Hematopoietic multipotent progenitor cell treated with erythropoietin and hydrocortisone succinate and interleukin-3 and kit ligand, for 8 days (in vitro differentiated cells): ENCODE measurements at regions not wholly inside any gene's neighbourhood (a gene's known extent, or its start where the extent isn't known, plus 50 kb on each side); places are given as distances from the start of the nearest gene placed in this dataset.
"Not testable (repeated sequence)": the region's sequence is repeated elsewhere in the genome, so short reads cannot be mapped to it uniquely, and the experiment has no call there.

Experiments used
- DNase-seq: peaks from one replicate; pipeline ENCODE4 v3.0.0-alpha.2; 2015

GRCh38 chrX:145393702-145394235, 146.5 kb downstream of the SPANXN1 start:
- peak; percentile 0 for DNase-seq

DNA sequence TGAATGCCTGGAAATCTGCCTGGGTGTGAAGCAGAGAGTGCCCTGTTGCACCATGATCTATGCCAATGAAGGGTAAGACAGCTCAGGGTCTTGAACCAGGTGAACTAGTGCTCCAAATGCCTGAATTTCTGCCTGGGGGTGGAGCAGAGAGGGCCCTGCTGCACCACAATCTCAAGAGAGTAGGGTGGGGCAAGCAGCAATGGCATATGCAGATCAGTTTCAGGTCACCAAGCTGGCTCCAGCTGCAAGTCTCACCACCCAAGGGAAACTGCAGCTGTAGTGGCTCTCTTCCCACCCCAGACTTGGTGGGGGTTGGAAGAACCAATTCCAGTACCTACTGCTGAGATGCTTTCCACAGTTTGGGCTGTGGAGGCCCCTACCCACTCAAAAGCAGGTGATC, 147.0 kb downstream of the SPANXN1 start:
- no peak for DNase-seq

DNA sequence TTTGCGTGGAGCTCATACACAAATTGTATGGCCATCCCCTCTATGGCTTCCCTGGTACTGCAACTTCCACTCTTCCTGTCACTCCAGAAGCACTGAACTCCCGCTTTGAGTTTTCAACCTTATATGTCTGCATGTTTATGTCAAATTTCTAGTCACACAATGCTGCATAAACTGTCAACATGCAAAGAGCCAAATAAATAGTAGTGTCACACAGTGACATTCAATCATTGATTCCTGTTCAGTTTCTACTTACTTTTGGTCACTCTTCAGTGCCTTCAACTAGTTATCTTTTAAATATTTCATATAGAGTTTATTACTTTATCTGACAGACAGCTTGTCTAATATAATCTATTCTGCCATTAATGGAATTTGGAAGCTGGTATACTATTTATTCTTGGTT, 149.3 kb downstream of the SPANXN1 start:
- DNase-seq = no peak

DNA sequence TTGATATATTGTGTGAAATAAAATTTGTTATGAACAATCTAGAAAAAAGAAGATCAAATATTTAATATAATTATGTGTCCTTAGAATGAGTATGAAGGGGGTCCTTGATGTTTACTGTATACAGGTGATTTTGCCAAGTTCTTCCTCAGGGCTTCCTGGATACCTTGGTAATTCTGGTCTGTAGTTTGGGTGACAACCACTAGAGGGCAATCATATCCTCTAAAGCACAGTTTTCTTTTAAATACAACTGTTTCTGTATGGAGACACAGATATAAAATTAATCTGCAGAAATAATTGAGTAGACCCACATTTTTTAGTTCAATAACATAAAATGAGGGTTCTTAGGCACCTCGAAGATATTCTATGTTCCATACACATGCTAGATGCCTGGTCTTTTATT, 157.7 kb downstream of the SPANXN1 start:
- DNase-seq = peak; percentile 12

DNA sequence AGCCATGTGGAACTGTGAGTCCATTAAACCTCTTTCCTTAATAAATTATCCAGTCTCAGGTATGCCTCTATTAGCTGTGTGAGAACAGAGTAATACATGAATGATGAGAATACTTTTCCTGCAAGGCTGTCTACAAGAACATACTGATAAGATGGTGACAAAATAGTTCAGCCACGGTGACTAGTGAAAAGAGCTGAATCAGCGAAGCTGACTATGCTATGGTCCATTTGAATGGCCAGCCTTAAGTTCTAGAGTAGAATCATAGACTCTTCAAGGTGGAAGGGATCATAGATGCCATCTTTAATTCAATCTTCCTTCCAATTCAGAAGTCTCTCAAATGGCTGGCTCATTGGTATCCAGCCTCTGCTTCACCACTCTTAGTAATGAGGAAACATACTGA, 163.3 kb downstream of the SPANXN1 start:
- no peak for DNase-seq

DNA sequence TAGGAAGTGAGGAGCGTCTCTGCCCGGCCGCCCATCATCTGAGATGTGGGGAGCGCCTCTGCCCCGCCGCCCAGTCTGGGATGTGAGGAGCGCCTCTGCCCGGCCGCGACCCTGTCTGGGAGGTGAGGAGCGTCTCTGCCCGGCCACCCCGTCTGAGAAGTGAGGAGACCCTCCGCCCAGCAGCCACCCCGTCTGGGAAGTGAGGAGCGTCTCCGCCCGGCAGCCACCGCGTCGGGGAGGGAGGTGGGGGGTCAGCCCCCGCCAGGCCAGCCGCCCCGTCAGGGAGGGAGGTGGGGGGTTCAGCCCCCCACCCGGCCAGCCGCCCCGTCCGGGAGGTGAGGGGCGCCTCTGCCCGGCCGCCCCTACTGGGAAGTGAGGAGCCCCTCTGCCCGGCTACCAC, 188.9 kb downstream of the SPANXN1 start:
- DNase-seq = not testable (repeated sequence)

GRCh38 chrX:145464650-145465049, 217.3 kb downstream of the SPANXN1 start:
- no peak for DNase-seq

GRCh38 chrX:145475725-145476124, 228.4 kb downstream of the SPANXN1 start:
- DNase-seq = no peak

- no peak for DNase-seq
These were observed 237.4 kb downstream of the SPANXN1 start for GRCh38 chrX:145484740-145485139.

- DNase-seq = no peak
These were observed 255.4 kb downstream of the SPANXN1 start for GRCh38 chrX:145502670-145503069.

- DNase-seq = no peak
These were observed 258.9 kb downstream of the SPANXN1 start for GRCh38 chrX:145506214-145506613.

DNA sequence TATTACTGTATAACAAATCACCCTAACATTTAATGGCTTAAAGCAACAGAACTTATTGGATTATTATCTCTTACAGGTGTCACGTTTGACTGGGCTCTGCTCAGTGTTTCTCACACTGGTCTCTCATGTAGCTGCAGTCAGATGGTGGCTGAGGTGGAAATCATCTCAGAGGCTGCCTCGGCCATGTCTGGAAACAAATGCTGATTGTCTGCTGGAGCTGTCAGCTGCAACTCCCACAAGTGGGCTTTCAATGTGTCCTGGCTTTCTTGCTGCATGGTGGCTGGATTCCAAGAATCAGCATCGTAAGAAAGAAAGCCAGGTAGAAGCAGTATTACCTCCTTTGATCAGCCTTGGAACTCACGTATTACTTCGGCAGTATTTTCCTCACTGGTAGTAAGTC, 277.6 kb downstream of the SPANXN1 start:
- DNase-seq = no peak

DNA sequence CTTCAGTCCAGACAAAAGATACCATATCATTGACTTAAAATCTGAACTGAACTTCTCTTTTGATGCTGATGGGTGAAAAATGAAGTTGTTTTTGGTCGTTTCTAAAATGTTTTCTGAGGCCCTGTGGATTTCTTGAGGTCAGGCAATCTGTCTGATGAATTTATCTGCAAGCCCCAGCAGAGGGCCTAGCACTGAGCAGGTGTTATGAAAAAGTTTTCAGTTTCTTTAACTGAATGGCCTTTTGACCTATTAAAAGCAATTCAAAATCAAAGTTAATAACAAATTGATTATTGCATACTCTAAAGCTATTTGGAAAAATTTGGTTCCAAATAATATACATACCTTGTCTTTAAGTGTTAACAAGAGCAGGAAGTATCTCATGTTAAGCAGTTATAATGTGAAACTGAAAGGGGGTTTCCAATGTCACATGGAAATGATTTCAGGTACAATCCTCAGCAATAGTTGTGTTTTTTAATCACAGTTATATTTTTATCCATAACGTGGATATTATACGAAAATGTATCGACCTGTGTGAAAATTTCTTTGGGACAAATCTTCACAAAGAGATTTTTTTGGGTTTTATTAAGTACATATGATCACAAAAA, 285.0 kb downstream of the SPANXN1 start:
- no peak for DNase-seq

DNA sequence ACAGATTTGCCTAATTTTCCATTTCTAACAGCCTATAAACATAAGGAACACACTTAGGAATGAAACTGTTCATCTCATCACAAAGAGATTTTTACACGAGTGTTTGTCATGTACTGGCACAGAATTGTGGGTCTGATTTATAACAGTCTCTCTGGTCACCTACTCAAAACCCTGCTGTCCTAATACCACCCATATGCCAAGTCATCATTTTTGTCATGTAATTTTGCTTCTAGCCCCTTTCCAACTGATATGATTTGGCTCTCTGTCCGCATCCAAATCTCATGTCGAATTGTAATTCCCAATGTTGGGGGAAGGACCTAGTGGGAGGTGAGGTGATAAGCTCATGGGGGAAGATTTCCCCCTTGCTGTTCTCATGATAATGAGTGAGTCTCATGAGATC, 284.1 kb upstream of the SLITRK2 start:
- DNase-seq = no peak

GRCh38 chrX:145549496-145549895, 268.1 kb upstream of the SLITRK2 start:
- DNase-seq = no peak

DNA sequence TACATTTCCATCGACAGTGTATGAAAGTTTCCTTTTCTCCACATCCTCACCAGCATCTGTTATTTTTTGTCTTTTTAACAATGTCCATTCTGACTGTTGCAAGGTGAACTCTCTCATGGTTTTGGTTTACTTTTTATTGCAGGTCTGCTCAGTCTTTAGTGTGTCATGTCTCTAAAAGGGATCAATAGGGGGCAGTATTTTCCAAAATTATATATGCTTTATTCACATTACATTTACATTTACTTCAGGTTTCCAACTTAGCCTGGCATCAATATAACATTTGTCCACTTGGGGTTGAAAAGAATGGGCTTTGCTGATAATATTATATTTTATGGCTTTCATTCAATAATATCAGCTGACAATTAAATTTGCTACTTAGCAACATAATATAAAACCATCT, 265.0 kb upstream of the SLITRK2 start:
- no peak for DNase-seq

- no peak for DNase-seq
These were observed 263.9 kb upstream of the SLITRK2 start for GRCh38 chrX:145553702-145554101.

DNA sequence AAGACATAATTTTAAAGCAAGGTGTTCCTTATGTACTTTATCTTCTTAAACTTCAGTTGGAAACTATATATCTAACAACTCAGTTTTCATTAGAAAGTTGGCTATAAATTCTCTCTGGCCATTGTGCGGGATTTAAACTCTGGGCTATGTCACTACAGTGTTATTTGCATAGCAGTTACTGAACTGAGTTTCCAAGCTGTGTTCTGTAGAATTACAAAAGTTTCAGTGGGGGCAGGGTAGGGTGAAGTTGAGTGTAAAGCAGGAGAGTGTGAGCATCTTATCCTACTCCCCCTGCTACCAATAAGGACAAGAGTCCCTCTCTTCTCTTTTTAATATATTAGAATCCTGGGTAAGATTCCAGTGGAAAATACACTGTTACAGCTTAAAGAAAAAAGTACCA, 254.5 kb upstream of the SLITRK2 start:
- DNase-seq = no peak

DNA sequence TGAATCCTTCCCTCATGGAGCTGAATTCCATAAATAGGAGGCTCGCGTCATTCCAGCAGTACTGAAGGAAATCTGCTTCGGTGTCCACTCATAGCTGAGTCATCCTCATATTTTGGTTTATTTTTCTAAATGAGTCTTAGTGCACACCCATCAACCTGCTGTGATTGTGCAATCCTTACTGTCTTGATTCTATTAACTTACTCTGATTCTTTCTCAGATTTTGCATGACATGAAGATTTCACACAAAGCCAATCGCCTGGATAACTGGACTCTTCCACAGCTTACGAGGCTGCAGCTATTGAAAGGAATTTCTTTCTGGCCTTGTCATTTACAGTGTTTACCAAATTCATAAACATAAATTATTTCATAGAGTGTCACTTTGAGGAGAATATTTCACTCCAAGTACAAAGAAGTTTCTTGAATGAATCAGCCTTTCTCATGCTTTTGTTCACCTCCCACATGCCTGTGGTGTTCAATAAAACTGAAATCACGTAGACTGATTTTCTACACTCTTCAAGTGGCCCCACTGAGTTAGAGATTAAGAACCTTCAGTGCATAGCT, 207.6 kb upstream of the SLITRK2 start:
- no peak for DNase-seq

DNA sequence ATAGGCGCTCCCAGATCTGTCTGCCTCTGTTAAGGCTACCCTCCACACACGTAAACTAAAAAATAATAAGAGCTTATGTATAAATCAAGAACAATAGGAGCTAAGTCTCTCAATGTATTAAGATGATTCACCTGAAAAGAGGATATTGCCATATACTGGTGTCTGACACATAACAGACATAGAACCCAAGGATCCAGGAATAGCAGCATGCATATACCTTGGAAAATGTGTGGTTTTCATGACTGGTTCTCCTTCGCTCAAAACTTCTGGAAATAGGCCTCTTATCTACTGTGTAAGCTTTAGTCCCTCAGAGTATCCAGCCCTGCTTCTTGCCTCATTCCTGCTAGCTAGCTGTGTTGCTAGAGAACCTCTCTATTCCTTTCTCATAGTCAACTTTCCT, 203.7 kb upstream of the SLITRK2 start:
- no peak for DNase-seq

DNA sequence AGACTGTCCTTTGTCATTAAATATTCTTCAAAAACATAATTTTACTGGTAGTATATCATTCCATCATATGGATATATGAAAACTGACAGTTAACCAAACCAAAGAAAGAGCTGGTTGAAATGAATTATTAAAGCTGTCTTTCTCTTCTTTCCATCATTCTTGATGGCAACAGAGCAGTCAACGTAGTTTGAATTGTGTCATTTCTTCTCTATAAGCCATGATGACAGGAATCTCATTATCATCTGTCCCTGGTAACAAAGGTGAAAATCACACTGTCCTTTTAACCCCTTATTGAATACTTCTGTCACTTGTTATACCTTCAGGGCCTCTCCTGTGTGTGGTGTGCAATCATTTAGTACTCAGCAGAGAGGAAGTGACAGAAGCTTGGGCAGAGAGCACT, 197.0 kb upstream of the SLITRK2 start:
- no peak for DNase-seq

DNA sequence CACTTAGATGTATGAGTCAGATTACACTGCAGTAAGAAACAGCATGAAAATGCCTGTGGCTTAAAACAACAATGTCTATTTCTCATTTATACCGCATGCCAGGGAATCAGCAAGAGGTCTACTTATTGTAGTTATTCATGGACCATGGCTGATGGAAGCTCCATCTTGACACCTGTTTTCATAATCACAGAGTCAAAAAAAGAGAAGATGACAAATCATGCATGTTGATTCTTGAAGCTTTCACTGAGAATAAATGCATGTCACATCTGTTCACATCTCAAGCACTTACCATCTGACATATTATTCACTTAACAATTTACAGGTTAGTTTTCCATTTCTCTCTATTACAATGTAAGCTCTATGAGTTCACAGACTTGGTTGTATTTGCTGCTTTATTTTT, 194.2 kb upstream of the SLITRK2 start:
- DNase-seq = no peak

DNA sequence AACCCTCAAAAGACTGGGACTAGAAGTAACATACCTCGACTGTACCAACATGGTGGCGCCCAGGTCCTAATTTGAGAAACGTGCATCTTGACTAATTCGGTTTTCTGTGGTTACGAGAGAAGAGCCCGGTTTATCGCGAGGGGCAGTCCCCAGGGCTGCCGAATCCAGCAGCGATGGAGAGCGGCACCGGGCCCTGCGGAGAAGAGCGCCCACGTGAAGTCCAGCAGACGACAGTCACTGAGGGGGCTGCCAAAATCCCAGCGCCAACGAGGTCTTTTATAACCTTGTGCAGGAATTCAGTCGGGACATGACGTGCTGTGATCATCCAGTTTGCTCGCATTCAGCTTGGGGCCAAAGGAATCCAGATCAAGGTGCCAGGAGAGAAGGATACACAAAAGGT, 187.5 kb upstream of the SLITRK2 start:
- DNase-seq = no peak

GRCh38 chrX:145630806-145631435, 186.7 kb upstream of the SLITRK2 start:
- DNase-seq = no peak
